ENCODE measurements at regions not wholly inside any gene's neighbourhood (a gene's known extent, or its start where the extent isn't known, plus 50 kb on each side); places are given as distances from the start of the nearest gene placed in this dataset.
"Not testable (repeated sequence)": the region's sequence is repeated elsewhere in the genome, so short reads cannot be mapped to it uniquely, and the experiment has no call there.

GRCh38 chr11:98736833-98737232 is 283.9 kb upstream of the CNTN5 start:
- 39% methylated on average over 7 of the region's 7 CpGs for WGBS (ENCODE audit: missing lambda C conversion rate)
- no peak overlapping the region for H3K27ac ChIP-seq
- CTCF ChIA-PET: no interaction called here
- no peak for TF ChIP-seq HOXA7 (CRISPR knock-in tag; IDR thresholded peaks at IDR 0.05)
- no peak overlapping the region for H3K4me2 ChIP-seq
- H3K4me3 ChIP-seq: no peak overlapping the region
- H3K4me1 ChIP-seq: no peaks in the 10 kb centered on the region
- no peaks in the 10 kb centered on the region for H3K9me3 ChIP-seq
- ATAC-seq (no peak), FAIRE-seq (no peak), DNase-seq (ENCODE audit: low read depth in 1 of 2, low spot score in 1 of 2) (no peak)
- POLR2A ChIA-PET: no interaction called here

GRCh38 chr11:98740321-98740720 is 280.4 kb upstream of the CNTN5 start:
- CTCF ChIA-PET: no interaction called here
- no peak overlapping the region for H3K27ac ChIP-seq
- ATAC-seq (no peak), FAIRE-seq (no peak), DNase-seq (ENCODE audit: low read depth in 1 of 2, low spot score in 1 of 2) (no peak)
- POLR2A ChIA-PET: no interaction called here
- H3K4me2 ChIP-seq: no peak overlapping the region
- no peaks in the 10 kb centered on the region for H3K9me3 ChIP-seq
- TF ChIP-seq CHD2 (IDR thresholded peaks at IDR 0.05; ENCODE audit: low read length, partially characterized antibody): no peak
- TF ChIP-seq NPAS2 (CRISPR knock-in tag; IDR thresholded peaks at IDR 0.05; ENCODE audit: borderline replicate concordance): no peak
- H3K4me1 ChIP-seq: no peaks in the 10 kb centered on the region
- H3K4me3 ChIP-seq: no peak overlapping the region

- POLR2A ChIA-PET: not testable (repeated sequence)
Observed at GRCh38 chr11:98763446-98763845, 257.3 kb upstream of the CNTN5 start.

GRCh38 chr11:98766903-98767302 is 253.8 kb upstream of the CNTN5 start:
- FAIRE-seq (no peak), ATAC-seq (no peak), DNase-seq (ENCODE audit: low read depth in 1 of 2, low spot score in 1 of 2) (no peak)
- no peaks in the 10 kb centered on the region for H3K9me3 ChIP-seq
- H3K4me3 ChIP-seq: no peak overlapping the region
- TF ChIP-seq HMGXB4 (CRISPR knock-in tag; IDR thresholded peaks at IDR 0.05; ENCODE audit: borderline replicate concordance) (no peak), FOSL2 (IDR thresholded peaks at IDR 0.05) (no peak), FOSL2 (CRISPR knock-in tag; IDR thresholded peaks at IDR 0.05) (no peak), MAZ (IDR thresholded peaks at IDR 0.05; ENCODE audit: borderline replicate concordance, low read depth, low read length) (no peak), ZSCAN20 (CRISPR knock-in tag; IDR thresholded peaks at IDR 0.05) (no peak)
- no peak overlapping the region for H3K4me2 ChIP-seq
- no peak overlapping the region for H3K27ac ChIP-seq
- CTCF ChIA-PET: no interaction called here
- POLR2A ChIA-PET: no interaction called here
- 10% methylated on average over 2 of the region's 2 CpGs for WGBS (ENCODE audit: missing lambda C conversion rate)
- no peaks in the 10 kb centered on the region for H3K4me1 ChIP-seq

More at GRCh38 chr11:98763446-98763845, 257.3 kb upstream of the CNTN5 start:
- DNase-seq (ENCODE audit: low read depth in 1 of 2, low spot score in 1 of 2); H3K4me3 ChIP-seq; H3K9me3 ChIP-seq; ATAC-seq; H3K27ac ChIP-seq; FAIRE-seq; H3K4me1 ChIP-seq; CTCF ChIA-PET; H3K4me2 ChIP-seq: not testable (repeated sequence)
- WGBS (ENCODE audit: missing lambda C conversion rate): no CpG with 5 or more reads among the region's 21 CpGs

- WGBS (ENCODE audit: missing lambda C conversion rate): 48% methylated on average over 2 of the region's 29 CpGs
- POLR2A ChIA-PET; FAIRE-seq; H3K4me1 ChIP-seq; H3K4me2 ChIP-seq; H3K9me3 ChIP-seq; H3K27ac ChIP-seq; ATAC-seq; DNase-seq (ENCODE audit: low read depth in 1 of 2, low spot score in 1 of 2); H3K4me3 ChIP-seq; CTCF ChIA-PET: not testable (repeated sequence)
Observed at GRCh38 chr11:98770046-98770445, 250.7 kb upstream of the CNTN5 start.

GRCh38 chr11:98771791-98772190 is 249.0 kb upstream of the CNTN5 start:
- Histone ChIP-seq H3K4me2 (no peak overlapping the region), H3K4me3 (no peak overlapping the region), H3K9me3 (no peaks in the 10 kb centered on the region), H3K27ac (no peak overlapping the region), H3K4me1 (no peaks in the 10 kb centered on the region)
- ChIA-PET POLR2A (no interaction called here), CTCF (no interaction called here)
- WGBS (ENCODE audit: missing lambda C conversion rate): 8% methylated on average over 4 of the region's 4 CpGs
- DNase-seq (ENCODE audit: low read depth in 1 of 2, low spot score in 1 of 2) (no peak), ATAC-seq (no peak), FAIRE-seq (no peak)
- no peak for TF ChIP-seq PBX3 (IDR thresholded peaks at IDR 0.05)
- no peak for TF ChIP-seq RFX5 (IDR thresholded peaks at IDR 0.05)
- no peak for TF ChIP-seq SMC3 (IDR thresholded peaks at IDR 0.05)
- TF ChIP-seq MAX (IDR thresholded peaks at IDR 0.05): no peak
- no peak for TF ChIP-seq RNF2 (IDR thresholded peaks at IDR 0.05; ENCODE audit: borderline replicate concordance, low read depth)
- no peak for TF ChIP-seq TFCP2L1 (CRISPR knock-in tag; IDR thresholded peaks at IDR 0.05)
- TF ChIP-seq CHD4 (IDR thresholded peaks at IDR 0.05; ENCODE audit: borderline replicate concordance): no peak
- no peak for TF ChIP-seq EHMT2 (IDR thresholded peaks at IDR 0.05; ENCODE audit: low read depth)
- no peak for TF ChIP-seq MAZ (IDR thresholded peaks at IDR 0.05; ENCODE audit: borderline replicate concordance, low read depth, low read length)
- no peak for TF ChIP-seq BCL3 (IDR thresholded peaks at IDR 0.05)
- TF ChIP-seq E2F6 (IDR thresholded peaks at IDR 0.05; ENCODE audit: borderline replicate concordance, low read depth): no peak
- no peak for TF ChIP-seq HOXA7 (CRISPR knock-in tag; IDR thresholded peaks at IDR 0.05)
- TF ChIP-seq KDM5A (IDR thresholded peaks at IDR 0.05): no peak
- no peak for TF ChIP-seq HOXB5 (CRISPR knock-in tag; IDR thresholded peaks at IDR 0.05)

All from A549 (cell line).